HepG2 (cell line): ENCODE measurements at regions not wholly inside any gene's neighbourhood (a gene's known extent, or its start where the extent isn't known, plus 50 kb on each side); places are given as distances from the start of the nearest gene placed in this dataset.

ENCODE experiments used
- ATAC-seq: fragments of 200-7000 bp; cut with Tn5 transposase; 3 replicates; pipeline ENCODE4 v1.9.1; 2020; ENCODE audit warnings: mild to moderate bottlenecking, moderate library complexity
- BruUV-seq: library from RNA; stranded (reverse); fragments of 400-500 nt; replicated peaks from 2 replicates; lab custom pipeline; 2021; lab: Mats Ljungman, UMichigan
- CTCF ChIA-PET: fragments of 300-600 bp; formaldehyde crosslinking; extraction: SDS; loops from one replicate; lab custom pipeline; 2021; ENCODE audit warnings: low total read pairs, inconsistent platforms, low intra/inter-chr PET ratio; lab: Yijun Ruan, JAX
- POLR2A ChIA-PET: fragments of 350-600 bp; sonication (Branson Sonifier 250); formaldehyde crosslinking; loops from one replicate; lab custom pipeline; 2020; ENCODE audit warnings: antibody characterized with exemption, inconsistent platforms; lab: Yijun Ruan, JAX
- DNase-seq: peaks from one replicate; pipeline ENCODE4 v3.0.0-alpha.2; 2015; ENCODE audit warnings: low spot score
- FAIRE-seq: peaks from 3 replicates; lab custom pipeline; 2011; peaks lifted over from hg19 to GRCh38; lab: Jason Lieb, UNC
- H2AFZ ChIP-seq: one replicate; pipeline ENCODE4 v1.6.1; 2011; ENCODE audit warnings: low read length, inconsistent platforms
- H3K27ac ChIP-seq: fragments of 300-600 bp; 3 replicates; pipeline ENCODE4 v1.8.0; 2011; ENCODE audit warnings: mixed run types, mild to moderate bottlenecking, mixed read lengths, low read length, inconsistent platforms; ENCODE audit not compliant: insufficient read depth; ENCODE audit errors: extremely low read length
- H3K27me3 ChIP-seq, 2 experiments: fragments of 200-600 bp in 1 of 2; 2 replicates in 1 of 2; 3 replicates in 1 of 2; pipeline versions ENCODE4 v1.6.0 to v1.8.0; 2011; ENCODE audit warnings: low read length in 2 of 2, mild to moderate bottlenecking in 2 of 2, moderate library complexity in 2 of 2, inconsistent platforms in 1 of 2; ENCODE audit not compliant: insufficient read depth in 2 of 2, control insufficient read depth in 1 of 2
- H3K36me3 ChIP-seq, 2 experiments: fragments of 200-600 bp in 1 of 2; replicated peaks in 1 of 2; 2 replicates in 1 of 2; 3 replicates in 1 of 2; pipeline versions ENCODE4 v1.5.1 to v1.8.0; 2011; ENCODE audit warnings: low read length in 2 of 2, inconsistent platforms in 1 of 2; ENCODE audit not compliant: insufficient read depth in 2 of 2, control insufficient read depth in 1 of 2
- H3K4me1 ChIP-seq: 2 replicates; pipeline ENCODE4 v1.5.1; 2012; ENCODE audit warnings: low read length, inconsistent platforms; ENCODE audit not compliant: insufficient read depth
- H3K4me2 ChIP-seq: 2 replicates; pipeline ENCODE4 v1.6.0; 2011; ENCODE audit warnings: low read depth, low read length, inconsistent platforms
- H3K4me3 ChIP-seq, 3 experiments: fragments of 200-600 bp in 1 of 3; sonication (generic), shearing (Covaris generic) in 1 of 3; replicated peaks in 1 of 3; 2 replicates each; pipeline ENCODE4 v1.5.1; 2011 to 2016; ENCODE audit warnings: low read length in 3 of 3, inconsistent platforms in 2 of 3, low read depth in 2 of 3, mild to moderate bottlenecking in 2 of 3, control low read depth in 1 of 3, mixed read lengths in 1 of 3; ENCODE audit not compliant: insufficient read depth in 1 of 3
- H3K79me2 ChIP-seq: one replicate; pipeline ENCODE4 v1.6.1; 2011; ENCODE audit warnings: low read length, inconsistent platforms; ENCODE audit not compliant: insufficient read depth
- H3K9ac ChIP-seq: 2 replicates; pipeline ENCODE4 v1.6.0; 2011; ENCODE audit warnings: mild to moderate bottlenecking, low read depth, low read length, inconsistent platforms; ENCODE audit not compliant: insufficient read depth
- H3K9me3 ChIP-seq: 2 replicates; pipeline ENCODE4 v1.5.1; 2012; ENCODE audit warnings: mild to moderate bottlenecking, low read length
- H4K20me1 ChIP-seq: 2 replicates; pipeline ENCODE4 v1.6.0; 2011; ENCODE audit warnings: inconsistent platforms, mild to moderate bottlenecking, low read length, moderate library complexity; ENCODE audit not compliant: insufficient read depth
- CC2D1A ChIP-seq: sonication (generic); formaldehyde crosslinking; IDR thresholded peaks from 2 replicates; pipeline ENCODE4 v1.8.1; 2023; ENCODE audit warnings: mild to moderate bottlenecking, missing genetic modification reagents
- FOXK2 ChIP-seq: fragments of 450-650 bp; IDR thresholded peaks from 2 replicates; pipeline ENCODE4 v1.6.1; 2016
- GATA4 ChIP-seq: sonication (generic); IDR thresholded peaks from 2 replicates; pipeline ENCODE4 v1.6.1; 2016; ENCODE audit warnings: antibody characterized with exemption, low read depth, borderline replicate concordance
- MEIS2 ChIP-seq: sonication (generic); formaldehyde crosslinking; IDR thresholded peaks from 2 replicates; pipeline ENCODE4 v1.9.0; 2021; ENCODE audit warnings: mild to moderate bottlenecking, missing genetic modification reagents
- NPAS2 ChIP-seq: sonication (generic); formaldehyde crosslinking; IDR thresholded peaks from 2 replicates; pipeline ENCODE4 v1.8.0; 2022; ENCODE audit warnings: mild to moderate bottlenecking, missing genetic modification reagents, borderline replicate concordance
- NR3C1 ChIP-seq: sonication (generic); formaldehyde crosslinking; IDR thresholded peaks from 2 replicates; pipeline ENCODE4 v1.4.0; 2020; ENCODE audit warnings: missing genetic modification reagents
- RELA ChIP-seq: sonication (generic); formaldehyde crosslinking; IDR thresholded peaks from 2 replicates; pipeline ENCODE4 v1.4.0; 2020; ENCODE audit warnings: missing genetic modification reagents
- SKI ChIP-seq: fragments of 450-650 bp; IDR thresholded peaks from one replicate; pipeline ENCODE4 v1.6.1; 2018; ENCODE audit warnings: mild to moderate bottlenecking; ENCODE audit not compliant: partially characterized antibody
- ZNF550 ChIP-seq: sonication (generic); formaldehyde crosslinking; IDR thresholded peaks from 2 replicates; pipeline ENCODE4 v1.4.0; 2020; ENCODE audit warnings: mild to moderate bottlenecking, missing genetic modification reagents, borderline replicate concordance
- ZNF7 ChIP-seq: IDR thresholded peaks from 2 replicates; pipeline ENCODE4 v1.6.1; 2016; ENCODE audit warnings: missing biosample characterization, missing genetic modification reagents
- ZSCAN31 ChIP-seq: sonication (generic); formaldehyde crosslinking; IDR thresholded peaks from 2 replicates; pipeline ENCODE4 v1.5.0; 2020; ENCODE audit warnings: low read depth, mild to moderate bottlenecking, missing genetic modification reagents
- WGBS: methylation state at CpG from one replicate; pipeline ENCODE4 v1.1.6; 2017; ENCODE audit warnings: low lambda C conversion rate; 5-methylcytosine and 5-hydroxymethylcytosine counted together
- in situ Hi-C: cut with HindIII; loops from 2 replicates; pipeline ENCODE4 v1.10.0; 2017; ENCODE audit warnings: low pct_unique_long_range_greater_than_20kb; ENCODE audit not compliant: extremely low pct_ligation_motif_present
- intact Hi-C: fragments of 100-400 bp; cut with micrococcal nuclease; formaldehyde crosslinking; loops from one replicate; pipeline ENCODE4 v1.10.0; 2022; ENCODE audit not compliant: unreplicated experiment
- TF ChIP-seq, protein P1 (sequence below): sonication (generic); formaldehyde crosslinking; IDR thresholded peaks from 2 replicates; pipeline ENCODE4 v1.4.0; 2020; ENCODE audit warnings: missing genetic modification reagents
- TF ChIP-seq, protein P2 (sequence below): sonication (generic); formaldehyde crosslinking; IDR thresholded peaks from 2 replicates; pipeline ENCODE4 v1.8.0; 2023; ENCODE audit warnings: mild to moderate bottlenecking, missing genetic modification reagents
- TF ChIP-seq, protein P3 (sequence below): IDR thresholded peaks from 2 replicates; pipeline ENCODE4 v1.6.1; 2016; ENCODE audit warnings: low read depth, borderline replicate concordance
- TF ChIP-seq, protein P4 (sequence below): sonication (generic); formaldehyde crosslinking; IDR thresholded peaks from 2 replicates; pipeline ENCODE4 v1.4.0; 2020; ENCODE audit warnings: missing genetic modification reagents

GRCh38 chr3:147529551-147529950 lies 120.4 kb downstream of the ZIC1 start:
- in situ Hi-C loops (no loop called here), intact Hi-C loops (no loop called here)
- CTCF ChIA-PET = no interaction called here
- Histone ChIP-seq H3K9ac (no peak overlapping the region), H4K20me1 (no peaks in the 10 kb centered on the region), H3K4me3 (no peak overlapping the region), H3K9me3 (no peaks in the 10 kb centered on the region), H3K4me1 (no peaks in the 10 kb centered on the region), H3K4me2 (no peak overlapping the region), H3K27ac (no peak overlapping the region), H2AFZ (no peak overlapping the region), H3K79me2 (no peaks in the 10 kb centered on the region), H3K36me3 (no peaks in the 10 kb centered on the region), H3K27me3 (no peaks in the 10 kb centered on the region)
- FAIRE-seq = no peak
- 0% methylated on average over 2 of the region's 2 CpGs for WGBS
- TF ChIP-seq ZNF550 (CRISPR knock-in tag) (no peak), RELA (CRISPR knock-in tag) (no peak), CC2D1A (CRISPR knock-in tag) (no peak), NPAS2 (CRISPR knock-in tag) (no peak), GATA4 (no peak), FOXK2 (no peak), ZSCAN31 (CRISPR knock-in tag) (no peak), NR3C1 (no peak), SKI (no peak), ZNF7 (CRISPR knock-in tag) (no peak), MEIS2 (CRISPR knock-in tag) (no peak)
- TF ChIP-seq, protein P1, sequence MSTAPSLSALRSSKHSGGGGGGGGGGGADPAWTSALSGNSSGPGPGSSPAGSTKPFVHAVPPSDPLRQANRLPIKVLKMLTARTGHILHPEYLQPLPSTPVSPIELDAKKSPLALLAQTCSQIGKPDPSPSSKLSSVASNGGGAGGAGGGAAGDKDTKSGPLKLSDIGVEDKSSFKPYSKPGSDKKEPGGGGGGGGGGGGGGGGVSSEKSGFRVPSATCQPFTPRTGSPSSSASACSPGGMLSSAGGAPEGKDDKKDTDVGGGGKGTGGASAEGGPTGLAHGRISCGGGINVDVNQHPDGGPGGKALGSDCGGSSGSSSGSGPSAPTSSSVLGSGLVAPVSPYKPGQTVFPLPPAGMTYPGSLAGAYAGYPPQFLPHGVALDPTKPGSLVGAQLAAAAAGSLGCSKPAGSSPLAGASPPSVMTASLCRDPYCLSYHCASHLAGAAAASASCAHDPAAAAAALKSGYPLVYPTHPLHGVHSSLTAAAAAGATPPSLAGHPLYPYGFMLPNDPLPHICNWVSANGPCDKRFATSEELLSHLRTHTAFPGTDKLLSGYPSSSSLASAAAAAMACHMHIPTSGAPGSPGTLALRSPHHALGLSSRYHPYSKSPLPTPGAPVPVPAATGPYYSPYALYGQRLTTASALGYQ (CRISPR knock-in tag) = no peak
- TF ChIP-seq, protein P2, sequence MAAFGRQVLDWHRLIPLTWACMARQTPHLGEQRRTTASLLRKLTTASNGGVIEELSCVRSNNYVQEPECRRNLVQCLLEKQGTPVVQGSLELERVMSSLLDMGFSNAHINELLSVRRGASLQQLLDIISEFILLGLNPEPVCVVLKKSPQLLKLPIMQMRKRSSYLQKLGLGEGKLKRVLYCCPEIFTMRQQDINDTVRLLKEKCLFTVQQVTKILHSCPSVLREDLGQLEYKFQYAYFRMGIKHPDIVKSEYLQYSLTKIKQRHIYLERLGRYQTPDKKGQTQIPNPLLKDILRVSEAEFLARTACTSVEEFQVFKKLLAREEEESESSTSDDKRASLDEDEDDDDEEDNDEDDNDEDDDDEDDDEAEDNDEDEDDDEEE (CRISPR knock-in tag) = no peak
- TF ChIP-seq, protein P3, sequence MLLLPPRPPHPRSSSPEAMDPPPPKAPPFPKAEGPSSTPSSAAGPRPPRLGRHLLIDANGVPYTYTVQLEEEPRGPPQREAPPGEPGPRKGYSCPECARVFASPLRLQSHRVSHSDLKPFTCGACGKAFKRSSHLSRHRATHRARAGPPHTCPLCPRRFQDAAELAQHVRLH (CRISPR knock-in tag) = no peak
- TF ChIP-seq, protein P4, sequence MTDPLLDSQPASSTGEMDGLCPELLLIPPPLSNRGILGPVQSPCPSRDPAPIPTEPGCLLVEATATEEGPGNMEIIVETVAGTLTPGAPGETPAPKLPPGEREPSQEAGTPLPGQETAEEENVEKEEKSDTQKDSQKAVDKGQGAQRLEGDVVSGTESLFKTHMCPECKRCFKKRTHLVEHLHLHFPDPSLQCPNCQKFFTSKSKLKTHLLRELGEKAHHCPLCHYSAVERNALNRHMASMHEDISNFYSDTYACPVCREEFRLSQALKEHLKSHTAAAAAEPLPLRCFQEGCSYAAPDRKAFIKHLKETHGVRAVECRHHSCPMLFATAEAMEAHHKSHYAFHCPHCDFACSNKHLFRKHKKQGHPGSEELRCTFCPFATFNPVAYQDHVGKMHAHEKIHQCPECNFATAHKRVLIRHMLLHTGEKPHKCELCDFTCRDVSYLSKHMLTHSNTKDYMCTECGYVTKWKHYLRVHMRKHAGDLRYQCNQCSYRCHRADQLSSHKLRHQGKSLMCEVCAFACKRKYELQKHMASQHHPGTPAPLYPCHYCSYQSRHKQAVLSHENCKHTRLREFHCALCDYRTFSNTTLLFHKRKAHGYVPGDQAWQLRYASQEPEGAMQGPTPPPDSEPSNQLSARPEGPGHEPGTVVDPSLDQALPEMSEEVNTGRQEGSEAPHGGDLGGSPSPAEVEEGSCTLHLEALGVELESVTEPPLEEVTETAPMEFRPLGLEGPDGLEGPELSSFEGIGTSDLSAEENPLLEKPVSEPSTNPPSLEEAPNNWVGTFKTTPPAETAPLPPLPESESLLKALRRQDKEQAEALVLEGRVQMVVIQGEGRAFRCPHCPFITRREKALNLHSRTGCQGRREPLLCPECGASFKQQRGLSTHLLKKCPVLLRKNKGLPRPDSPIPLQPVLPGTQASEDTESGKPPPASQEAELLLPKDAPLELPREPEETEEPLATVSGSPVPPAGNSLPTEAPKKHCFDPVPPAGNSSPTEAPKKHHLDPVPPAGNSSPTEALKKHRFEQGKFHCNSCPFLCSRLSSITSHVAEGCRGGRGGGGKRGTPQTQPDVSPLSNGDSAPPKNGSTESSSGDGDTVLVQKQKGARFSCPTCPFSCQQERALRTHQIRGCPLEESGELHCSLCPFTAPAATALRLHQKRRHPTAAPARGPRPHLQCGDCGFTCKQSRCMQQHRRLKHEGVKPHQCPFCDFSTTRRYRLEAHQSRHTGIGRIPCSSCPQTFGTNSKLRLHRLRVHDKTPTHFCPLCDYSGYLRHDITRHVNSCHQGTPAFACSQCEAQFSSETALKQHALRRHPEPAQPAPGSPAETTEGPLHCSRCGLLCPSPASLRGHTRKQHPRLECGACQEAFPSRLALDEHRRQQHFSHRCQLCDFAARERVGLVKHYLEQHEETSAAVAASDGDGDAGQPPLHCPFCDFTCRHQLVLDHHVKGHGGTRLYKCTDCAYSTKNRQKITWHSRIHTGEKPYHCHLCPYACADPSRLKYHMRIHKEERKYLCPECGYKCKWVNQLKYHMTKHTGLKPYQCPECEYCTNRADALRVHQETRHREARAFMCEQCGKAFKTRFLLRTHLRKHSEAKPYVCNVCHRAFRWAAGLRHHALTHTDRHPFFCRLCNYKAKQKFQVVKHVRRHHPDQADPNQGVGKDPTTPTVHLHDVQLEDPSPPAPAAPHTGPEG (CRISPR knock-in tag) = no peak
- no TSS peak for BruUV-seq
- DNase-seq = no peak
- ATAC-seq = no peak
- POLR2A ChIA-PET = no interaction called here
